Hindlimb muscle (tissue), 1 donor: ENCODE measurements at regions not wholly inside any gene's neighbourhood (a gene's known extent, or its start where the extent isn't known, plus 50 kb on each side); places are given as distances from the start of the nearest gene placed in this dataset.

ENCODE experiments used
- DNase-seq: peaks from one replicate; pipeline ENCODE4 v3.0.0-alpha.2; 2013

GRCh38 chr3:159629329-159630084 lies 359.1 kb upstream of the IL12A start:
- DNase-seq: no peak

DNA sequence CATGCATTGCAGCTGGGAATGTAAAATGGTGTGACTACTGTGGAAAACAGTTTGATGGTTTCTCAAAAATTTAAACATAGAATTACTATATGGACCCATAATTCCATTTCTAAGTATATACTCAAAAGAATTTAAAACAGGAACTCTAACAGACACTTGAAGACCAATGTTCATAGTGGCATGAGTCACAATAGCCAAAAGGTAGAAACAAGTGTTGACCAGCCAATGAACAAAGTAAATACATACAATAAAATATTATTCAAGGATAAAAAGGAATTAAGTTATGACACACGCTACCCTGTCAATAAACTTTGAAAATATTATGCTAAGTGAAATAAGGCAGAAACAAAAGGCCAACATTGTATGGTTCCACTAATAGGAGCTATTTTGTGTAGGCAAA lies 357.4 kb upstream of the IL12A start:
- DNase-seq: no peak

- DNase-seq: no peak
Observed at GRCh38 chr3:159632128-159632527, 356.5 kb upstream of the IL12A start.

DNA sequence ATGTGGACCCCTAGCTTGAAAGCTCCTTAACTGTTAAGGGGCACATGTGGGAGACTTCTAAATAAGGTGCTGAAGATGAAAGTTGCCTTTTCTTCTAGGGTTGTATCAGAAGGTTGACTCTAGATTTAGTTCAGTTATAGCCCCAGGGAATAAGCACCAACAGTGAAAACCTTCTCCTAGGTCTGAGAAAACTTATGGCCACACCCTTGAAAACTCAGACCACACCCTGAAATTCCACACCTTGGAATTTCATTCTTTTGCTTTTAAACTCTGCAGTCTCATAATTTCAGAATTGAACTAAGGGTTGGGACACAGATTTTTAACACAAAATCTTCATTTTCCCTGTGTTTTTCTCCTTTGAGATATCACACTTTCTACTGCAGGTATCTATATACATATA lies 355.8 kb upstream of the IL12A start:
- no peak for DNase-seq

GRCh38 chr3:159634483-159634882 lies 354.2 kb upstream of the IL12A start:
- no peak for DNase-seq

DNA sequence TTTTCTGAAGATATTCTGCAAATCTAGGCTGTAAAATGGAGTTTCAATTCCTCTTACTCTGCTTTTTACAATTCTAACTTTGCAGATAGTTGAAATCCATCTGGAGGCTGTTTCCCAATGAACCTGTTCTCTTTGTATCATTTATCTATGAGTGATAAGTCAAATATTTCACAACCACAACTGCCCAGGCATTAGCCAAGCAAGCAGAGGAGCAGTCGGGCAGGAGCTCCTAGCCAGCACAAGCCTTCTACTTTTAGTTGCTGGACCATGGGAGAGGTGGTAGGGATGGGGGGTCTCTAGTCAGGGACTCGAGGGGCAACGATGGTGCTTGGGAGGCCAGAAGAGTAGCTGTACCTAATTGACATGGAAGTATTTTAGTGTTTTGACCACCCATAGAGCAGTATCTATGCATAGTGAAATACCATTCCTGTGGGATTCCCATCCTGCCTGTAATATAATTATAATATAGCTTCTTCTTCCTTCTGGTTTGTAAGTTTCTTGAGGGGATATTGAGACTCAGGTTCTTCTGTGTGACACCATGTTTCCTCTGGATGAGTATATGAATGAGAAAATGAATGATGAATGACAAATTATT lies 353.5 kb upstream of the IL12A start:
- no peak for DNase-seq

DNA sequence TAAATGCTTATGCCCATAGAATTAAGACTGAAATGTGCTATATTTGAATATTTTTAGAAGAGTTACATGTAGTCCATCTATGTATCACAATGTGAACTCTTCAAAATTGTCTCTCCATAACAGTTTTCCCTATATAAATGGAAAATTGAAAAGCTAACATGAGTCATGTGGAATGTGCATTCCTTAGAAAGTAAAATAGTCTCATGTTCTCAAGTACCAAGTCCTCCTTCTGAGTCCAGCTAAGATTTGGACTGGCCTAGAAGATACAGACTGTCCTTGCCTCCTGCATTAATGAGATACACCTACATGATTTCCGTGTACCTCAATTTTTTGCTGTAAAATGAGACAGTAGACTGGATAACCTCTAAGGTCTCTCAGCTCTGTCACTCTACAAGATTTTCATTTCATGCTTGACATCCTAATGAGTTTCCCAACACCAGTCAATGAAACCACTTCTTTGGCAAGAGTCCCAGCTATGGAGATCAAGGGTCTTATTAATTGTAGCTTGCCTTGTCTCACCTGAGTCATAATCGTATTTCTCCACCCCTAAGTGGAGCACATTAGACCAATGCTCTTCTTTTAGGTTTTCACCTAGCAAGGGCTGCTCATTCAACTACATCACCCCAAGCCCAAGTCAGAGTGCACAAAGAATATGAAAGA lies 350.6 kb upstream of the IL12A start:
- DNase-seq: no peak

DNA sequence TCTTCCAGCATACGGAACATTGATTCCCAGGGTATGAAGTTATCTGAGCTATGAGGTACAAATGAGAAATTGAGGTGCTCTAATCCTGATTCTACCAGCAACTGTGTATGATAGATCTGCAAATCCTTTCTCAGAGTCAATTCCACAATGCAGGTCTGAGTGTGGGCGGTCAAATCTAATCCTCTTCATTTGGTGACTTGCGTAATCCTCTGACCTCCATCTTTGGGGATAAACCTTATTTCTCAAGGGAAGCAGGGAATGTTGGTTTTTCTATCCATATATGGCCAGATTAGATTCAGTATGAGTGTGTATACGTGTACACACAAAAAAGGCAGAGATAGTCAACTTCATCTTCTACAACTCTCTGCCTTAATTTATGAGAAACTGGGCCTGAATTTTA lies 348.4 kb upstream of the IL12A start:
- no peak for DNase-seq

GRCh38 chr3:159643406-159643805 lies 345.2 kb upstream of the IL12A start:
- no peak for DNase-seq

- no peak for DNase-seq
Observed at GRCh38 chr3:159645874-159646273, 342.8 kb upstream of the IL12A start.

GRCh38 chr3:159649951-159650350 lies 338.7 kb upstream of the IL12A start:
- no peak for DNase-seq

DNA sequence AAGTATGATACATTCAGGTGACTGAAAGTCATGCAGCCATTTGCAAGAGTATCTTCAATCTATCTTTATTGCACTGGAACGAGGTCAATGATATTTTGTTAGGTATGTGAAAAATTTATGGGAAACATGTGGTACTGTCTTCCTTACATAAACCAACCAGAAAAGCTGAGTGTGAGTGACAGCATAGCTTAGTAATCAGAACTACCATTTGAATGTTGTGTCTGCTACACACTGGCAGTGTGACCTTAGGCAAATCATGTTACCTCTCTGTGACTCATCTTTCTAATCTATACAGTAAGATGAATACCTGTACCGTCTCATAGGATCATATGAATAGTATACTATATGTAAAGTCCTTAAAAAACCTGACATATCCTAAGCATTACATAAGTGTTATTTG lies 337.9 kb upstream of the IL12A start:
- DNase-seq: no peak

DNA sequence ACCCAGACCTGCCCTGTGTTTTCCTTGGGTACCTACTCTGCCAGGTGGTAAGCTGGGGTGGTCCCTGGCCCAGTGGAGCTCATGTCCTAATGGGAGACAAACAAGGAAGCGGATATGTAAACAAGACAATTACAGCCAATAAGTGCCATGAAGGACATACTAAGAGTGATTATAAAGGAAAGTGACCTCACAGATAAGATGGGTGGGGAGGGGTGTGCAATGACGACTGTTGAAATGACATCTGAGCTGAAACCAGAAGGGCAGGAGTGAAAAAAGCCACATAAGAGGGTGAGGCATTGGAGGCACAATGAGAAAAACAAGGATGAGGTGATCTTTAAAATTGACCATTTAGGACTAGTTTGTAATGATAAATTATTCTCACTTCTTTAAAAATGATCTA lies 336.2 kb upstream of the IL12A start:
- DNase-seq: no peak

DNA sequence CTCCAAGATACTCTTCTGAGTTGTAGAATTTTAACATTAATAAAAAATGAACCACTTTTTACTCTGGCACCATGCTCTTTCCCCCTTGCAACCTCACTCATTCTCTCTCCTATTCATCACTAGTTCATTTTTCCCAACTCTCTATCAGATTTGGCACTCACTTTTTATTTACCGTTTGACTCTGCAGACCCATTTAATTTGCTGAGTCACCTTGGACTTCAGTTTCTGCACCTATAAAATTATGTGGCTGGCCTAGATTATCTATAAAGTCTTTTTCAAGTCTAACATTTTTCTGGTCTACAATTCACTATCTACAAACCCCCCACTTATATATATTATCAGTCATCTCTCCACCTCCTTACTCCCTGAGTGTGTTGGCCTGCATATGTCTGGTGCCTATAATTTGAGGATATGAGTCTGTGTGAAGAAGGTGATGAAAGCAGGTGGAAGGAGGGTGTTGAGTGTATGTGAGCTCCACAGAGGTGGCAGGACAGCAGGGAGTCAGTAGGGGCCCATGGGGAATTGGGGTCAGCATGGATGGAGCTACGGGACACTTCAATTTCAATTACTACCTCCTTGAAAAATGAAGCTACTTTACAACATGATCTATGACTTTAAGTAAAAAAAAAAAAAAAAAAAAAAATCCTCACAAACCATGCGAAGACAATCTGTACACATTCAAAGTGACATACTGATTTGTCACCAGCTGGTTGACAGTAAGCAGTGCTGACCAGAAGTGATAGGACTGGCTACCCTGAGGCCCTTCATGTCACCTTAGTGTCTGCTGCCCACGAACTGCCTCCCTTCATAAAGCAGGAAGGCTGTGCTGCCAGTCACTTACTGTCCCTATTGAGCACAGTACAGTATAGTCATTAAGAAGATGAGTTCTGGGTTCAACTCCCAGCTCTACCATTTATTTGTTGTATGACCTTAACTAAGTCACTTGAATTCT lies 334.2 kb upstream of the IL12A start:
- DNase-seq: no peak

- DNase-seq: no peak
Observed at GRCh38 chr3:159655202-159655601, 333.4 kb upstream of the IL12A start.

GRCh38 chr3:159657176-159657575 lies 331.5 kb upstream of the IL12A start:
- DNase-seq: no peak

DNA sequence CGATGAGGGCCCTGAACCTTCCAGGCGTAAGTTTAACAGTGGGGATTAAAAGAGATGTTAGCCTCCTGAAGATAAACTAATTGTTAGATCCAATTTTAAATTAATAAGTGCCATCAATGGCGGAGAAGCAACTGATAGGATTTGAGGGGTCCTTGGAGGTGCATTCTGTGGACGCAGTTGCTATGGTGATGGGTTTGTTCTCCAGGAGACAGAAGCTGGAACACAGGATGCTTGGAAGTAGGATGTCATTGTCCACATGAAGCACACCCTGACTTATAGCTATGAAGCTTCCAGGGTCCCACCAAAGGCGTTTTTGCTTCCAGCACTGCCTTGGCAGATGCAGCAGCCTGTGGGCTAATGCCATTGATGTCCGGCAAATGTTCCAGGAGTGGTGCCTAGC lies 331.0 kb upstream of the IL12A start:
- DNase-seq: no peak

DNA sequence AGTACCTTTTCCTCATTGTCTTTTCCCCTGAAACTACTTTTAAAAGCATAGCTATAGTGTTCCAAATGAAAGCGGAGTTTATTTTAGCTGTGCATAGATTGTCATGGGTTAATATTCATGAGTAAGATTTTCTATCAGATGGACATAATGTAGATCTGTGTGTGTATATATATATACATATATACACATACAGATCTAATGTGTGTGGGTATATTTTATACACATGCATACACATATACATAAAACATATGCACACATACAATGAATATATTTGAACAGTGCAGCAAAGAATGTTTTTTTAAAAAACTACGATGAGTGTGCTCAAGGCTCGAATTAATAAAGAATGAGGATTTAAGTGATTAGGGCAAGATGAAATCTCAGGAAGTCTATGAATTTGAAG lies 328.3 kb upstream of the IL12A start:
- DNase-seq: no peak

DNA sequence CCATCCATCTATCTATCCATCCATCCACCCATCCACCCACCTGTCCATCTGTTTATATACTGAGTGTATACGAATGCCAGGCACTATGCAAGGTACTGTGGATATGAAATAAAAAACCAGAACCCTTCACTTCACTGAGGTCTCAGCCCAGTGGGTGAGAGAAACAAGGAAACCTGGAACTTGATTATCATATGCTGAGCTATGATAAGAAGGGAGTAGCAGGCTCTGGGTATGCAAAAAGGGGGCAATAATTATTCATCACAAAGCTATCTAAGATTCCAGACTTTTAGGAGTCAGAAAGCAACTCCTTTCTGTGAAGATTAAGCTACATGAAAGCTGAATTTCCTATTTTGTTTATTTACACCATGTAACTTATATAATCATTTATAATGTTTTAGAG lies 327.7 kb upstream of the IL12A start:
- DNase-seq: no peak

GRCh38 chr3:159662549-159662948 lies 326.1 kb upstream of the IL12A start:
- DNase-seq: no peak

DNA sequence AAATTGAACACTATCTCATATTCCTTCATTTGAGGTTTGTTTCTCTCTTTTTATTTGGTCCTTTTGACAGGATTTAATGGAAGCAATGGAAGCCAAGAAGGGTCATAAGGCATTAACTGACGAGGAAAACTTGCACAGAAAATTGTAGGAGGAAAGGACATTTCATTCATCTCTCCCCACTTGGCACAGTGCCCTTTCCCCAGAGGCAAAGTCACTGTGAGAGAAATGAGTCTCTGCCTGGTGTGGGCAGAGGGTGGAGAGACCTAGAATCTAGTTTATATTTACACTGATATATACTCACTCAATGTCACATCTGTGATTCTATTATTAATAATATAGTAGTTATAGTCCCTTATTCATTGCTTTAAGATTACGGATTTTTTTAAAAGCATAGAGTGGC lies 324.6 kb upstream of the IL12A start:
- no peak for DNase-seq

DNA sequence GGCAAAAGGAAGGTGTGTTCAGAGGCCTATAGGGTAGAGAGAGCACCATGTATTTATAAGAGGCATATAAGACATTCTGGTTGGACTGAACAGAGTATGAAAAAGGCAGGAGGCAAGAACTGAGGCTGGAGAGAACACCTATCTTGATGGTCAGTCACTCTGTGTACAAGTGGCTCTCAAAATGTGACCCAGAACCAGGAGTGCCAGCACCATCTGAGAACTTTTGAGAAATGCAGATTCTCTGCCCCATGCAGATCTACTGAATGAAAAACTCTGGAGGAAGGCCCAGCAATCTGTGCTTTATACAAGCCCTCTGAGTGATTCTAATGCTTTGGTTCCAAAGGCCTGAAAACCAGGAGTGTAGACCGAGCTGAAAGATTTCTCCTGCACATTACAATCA lies 324.0 kb upstream of the IL12A start:
- DNase-seq: no peak

- DNase-seq: no peak
Observed at GRCh38 chr3:159667261-159667660, 321.4 kb upstream of the IL12A start.
